ENCODE measurements at regions not wholly inside any gene's neighbourhood (a gene's known extent, or its start where the extent isn't known, plus 50 kb on each side); places are given as distances from the start of the nearest gene placed in this dataset.

- no peaks in the 10 kb centered on the region for H3K36me3 ChIP-seq (ENCODE audit: control insufficient read depth, insufficient read depth, low read length)
- H3K4me1 ChIP-seq (ENCODE audit: control insufficient read depth, insufficient read depth, low read length), result peaks cover 14% of the 10 kb centered on the region
- H3K4me3 ChIP-seq (ENCODE audit: low read length), result no peak overlapping the region
- peak; percentile 45 to 80 for DNase-seq
- no peaks in the 10 kb centered on the region for H3K27me3 ChIP-seq (ENCODE audit: control insufficient read depth, insufficient read depth, low read length)
- no CpG with 5 or more reads among the region's 5 CpGs for WGBS (ENCODE audit: insufficient coverage, low lambda C conversion rate)
- no peak overlapping the region for H3K27ac ChIP-seq (ENCODE audit: low read length)
- H3K9me3 ChIP-seq (ENCODE audit: control insufficient read depth, low read depth, low read length), result no peaks in the 10 kb centered on the region
Observed at GRCh38 chr11:33475993-33476392, 218.8 kb downstream of the HIPK3 start.

GRCh38 chr11:33474866-33475265, 217.7 kb downstream of the HIPK3 start:
- H3K4me1 ChIP-seq (ENCODE audit: control insufficient read depth, insufficient read depth, low read length), result peaks cover 14% of the 10 kb centered on the region
- WGBS (ENCODE audit: insufficient coverage, low lambda C conversion rate), result no CpG with 5 or more reads among the region's 4 CpGs
- H3K36me3 ChIP-seq (ENCODE audit: control insufficient read depth, insufficient read depth, low read length), result no peaks in the 10 kb centered on the region
- H3K27ac ChIP-seq (ENCODE audit: low read length), result no peak overlapping the region
- no peaks in the 10 kb centered on the region for H3K27me3 ChIP-seq (ENCODE audit: control insufficient read depth, insufficient read depth, low read length)
- no peak overlapping the region for H3K4me3 ChIP-seq (ENCODE audit: low read length)
- no peaks in the 10 kb centered on the region for H3K9me3 ChIP-seq (ENCODE audit: control insufficient read depth, low read depth, low read length)
- no peak for DNase-seq

GRCh38 chr11:33471541-33471940, 214.4 kb downstream of the HIPK3 start:
- Histone ChIP-seq H3K9me3 (ENCODE audit: control insufficient read depth, low read depth, low read length) (no peaks in the 10 kb centered on the region), H3K27me3 (ENCODE audit: control insufficient read depth, insufficient read depth, low read length) (no peaks in the 10 kb centered on the region), H3K4me1 (ENCODE audit: control insufficient read depth, insufficient read depth, low read length) (peaks cover 7% of the 10 kb centered on the region), H3K36me3 (ENCODE audit: control insufficient read depth, insufficient read depth, low read length) (no peaks in the 10 kb centered on the region), H3K27ac (ENCODE audit: low read length) (no peak overlapping the region), H3K4me3 (ENCODE audit: low read length) (no peak overlapping the region)
- WGBS (ENCODE audit: insufficient coverage, low lambda C conversion rate), result no CpG with 5 or more reads among the region's 1 CpG
- no peak for DNase-seq

GRCh38 chr11:33467966-33468365, 210.8 kb downstream of the HIPK3 start:
- Histone ChIP-seq H3K36me3 (ENCODE audit: control insufficient read depth, insufficient read depth, low read length) (no peaks in the 10 kb centered on the region), H3K4me1 (ENCODE audit: control insufficient read depth, insufficient read depth, low read length) (no peaks in the 10 kb centered on the region), H3K9me3 (ENCODE audit: control insufficient read depth, low read depth, low read length) (no peaks in the 10 kb centered on the region), H3K4me3 (ENCODE audit: low read length) (no peak overlapping the region), H3K27ac (ENCODE audit: low read length) (no peak overlapping the region), H3K27me3 (ENCODE audit: control insufficient read depth, insufficient read depth, low read length) (no peaks in the 10 kb centered on the region)
- 79% methylated on average over 2 of the region's 4 CpGs for WGBS (ENCODE audit: insufficient coverage, low lambda C conversion rate)
- DNase-seq, result no peak

- Histone ChIP-seq H3K9me3 (ENCODE audit: control insufficient read depth, low read depth, low read length) (no peaks in the 10 kb centered on the region), H3K36me3 (ENCODE audit: control insufficient read depth, insufficient read depth, low read length) (no peaks in the 10 kb centered on the region)
Observed at GRCh38 chr11:33463059-33463458, 205.9 kb downstream of the HIPK3 start.

GRCh38 chr11:33461369-33462125, 204.4 kb downstream of the HIPK3 start:
- no peak overlapping the region for H3K4me3 ChIP-seq (ENCODE audit: low read length)
- WGBS (ENCODE audit: insufficient coverage, low lambda C conversion rate), result no CpG with 5 or more reads among the region's 4 CpGs
- H3K27me3 ChIP-seq (ENCODE audit: control insufficient read depth, insufficient read depth, low read length), result no peaks in the 10 kb centered on the region
- H3K4me1 ChIP-seq (ENCODE audit: control insufficient read depth, insufficient read depth, low read length), result no peaks in the 10 kb centered on the region
- H3K9me3 ChIP-seq (ENCODE audit: control insufficient read depth, low read depth, low read length), result no peaks in the 10 kb centered on the region
- no peak overlapping the region for H3K27ac ChIP-seq (ENCODE audit: low read length)
- H3K36me3 ChIP-seq (ENCODE audit: control insufficient read depth, insufficient read depth, low read length), result no peaks in the 10 kb centered on the region
- no peak for DNase-seq

More at GRCh38 chr11:33463059-33463458, 205.9 kb downstream of the HIPK3 start:
- no peaks in the 10 kb centered on the region for H3K4me1 ChIP-seq (ENCODE audit: control insufficient read depth, insufficient read depth, low read length)
- WGBS (ENCODE audit: insufficient coverage, low lambda C conversion rate), result 82% methylated on average over 2 of the region's 4 CpGs
- H3K27ac ChIP-seq (ENCODE audit: low read length), result no peak overlapping the region
- H3K27me3 ChIP-seq (ENCODE audit: control insufficient read depth, insufficient read depth, low read length), result no peaks in the 10 kb centered on the region
- no peak overlapping the region for H3K4me3 ChIP-seq (ENCODE audit: low read length)
- no peak for DNase-seq

GRCh38 chr11:33457948-33458347, 200.8 kb downstream of the HIPK3 start:
- H3K9me3 ChIP-seq (ENCODE audit: control insufficient read depth, low read depth, low read length), result no peaks in the 10 kb centered on the region
- WGBS (ENCODE audit: insufficient coverage, low lambda C conversion rate), result no CpG with 5 or more reads among the region's 5 CpGs
- H3K36me3 ChIP-seq (ENCODE audit: control insufficient read depth, insufficient read depth, low read length), result no peaks in the 10 kb centered on the region
- DNase-seq, result no peak
- no peak overlapping the region for H3K27ac ChIP-seq (ENCODE audit: low read length)
- no peaks in the 10 kb centered on the region for H3K27me3 ChIP-seq (ENCODE audit: control insufficient read depth, insufficient read depth, low read length)
- no peak overlapping the region for H3K4me3 ChIP-seq (ENCODE audit: low read length)
- no peaks in the 10 kb centered on the region for H3K4me1 ChIP-seq (ENCODE audit: control insufficient read depth, insufficient read depth, low read length)

- 100% methylated on average over 1 of the region's 4 CpGs for WGBS (ENCODE audit: insufficient coverage, low lambda C conversion rate)
Observed at GRCh38 chr11:33455867-33456463, 198.8 kb downstream of the HIPK3 start.

GRCh38 chr11:33454264-33454663, 197.1 kb downstream of the HIPK3 start:
- Histone ChIP-seq H3K27me3 (ENCODE audit: control insufficient read depth, insufficient read depth, low read length) (peaks cover 5% of the 10 kb centered on the region), H3K36me3 (ENCODE audit: control insufficient read depth, insufficient read depth, low read length) (no peaks in the 10 kb centered on the region), H3K9me3 (ENCODE audit: control insufficient read depth, low read depth, low read length) (no peaks in the 10 kb centered on the region), H3K4me1 (ENCODE audit: control insufficient read depth, insufficient read depth, low read length) (no peaks in the 10 kb centered on the region), H3K4me3 (ENCODE audit: low read length) (no peak overlapping the region), H3K27ac (ENCODE audit: low read length) (no peak overlapping the region)
- no peak for DNase-seq
- WGBS (ENCODE audit: insufficient coverage, low lambda C conversion rate), result no CpG with 5 or more reads among the region's 1 CpG

More at GRCh38 chr11:33455867-33456463, 198.8 kb downstream of the HIPK3 start:
- no peak for DNase-seq
- no peaks in the 10 kb centered on the region for H3K4me1 ChIP-seq (ENCODE audit: control insufficient read depth, insufficient read depth, low read length)
- H3K36me3 ChIP-seq (ENCODE audit: control insufficient read depth, insufficient read depth, low read length), result no peaks in the 10 kb centered on the region
- no peaks in the 10 kb centered on the region for H3K27me3 ChIP-seq (ENCODE audit: control insufficient read depth, insufficient read depth, low read length)
- no peak overlapping the region for H3K27ac ChIP-seq (ENCODE audit: low read length)
- no peak overlapping the region for H3K4me3 ChIP-seq (ENCODE audit: low read length)
- no peaks in the 10 kb centered on the region for H3K9me3 ChIP-seq (ENCODE audit: control insufficient read depth, low read depth, low read length)

GRCh38 chr11:33452836-33453624, 195.8 kb downstream of the HIPK3 start:
- Histone ChIP-seq H3K36me3 (ENCODE audit: control insufficient read depth, insufficient read depth, low read length) (no peaks in the 10 kb centered on the region), H3K27me3 (ENCODE audit: control insufficient read depth, insufficient read depth, low read length) (peaks cover 5% of the 10 kb centered on the region), H3K9me3 (ENCODE audit: control insufficient read depth, low read depth, low read length) (no peaks in the 10 kb centered on the region), H3K4me1 (ENCODE audit: control insufficient read depth, insufficient read depth, low read length) (no peaks in the 10 kb centered on the region), H3K27ac (ENCODE audit: low read length) (no peak overlapping the region), H3K4me3 (ENCODE audit: low read length) (no peak overlapping the region)
- 83% methylated on average over 1 of the region's 3 CpGs for WGBS (ENCODE audit: insufficient coverage, low lambda C conversion rate)
- DNase-seq, result no peak

Data from large intestine (tissue), 3 donors.